Stimulated activated CD8-positive, alpha-beta memory T cell treated with anti-CD3 and anti-CD28 coated beads, Interleukin-12 subunit alpha, Interleukin-12 subunit beta, amount 100 ng/mL, for 24 hours (primary cell): ENCODE measurements at regions not wholly inside any gene's neighbourhood (a gene's known extent, or its start where the extent isn't known, plus 50 kb on each side); places are given as distances from the start of the nearest gene placed in this dataset.

ENCODE experiments used
- DNase-seq: peaks from one replicate; pipeline ENCODE4 v3.0.0-alpha.2; 2020; ENCODE audit errors: extremely low read depth

DNA sequence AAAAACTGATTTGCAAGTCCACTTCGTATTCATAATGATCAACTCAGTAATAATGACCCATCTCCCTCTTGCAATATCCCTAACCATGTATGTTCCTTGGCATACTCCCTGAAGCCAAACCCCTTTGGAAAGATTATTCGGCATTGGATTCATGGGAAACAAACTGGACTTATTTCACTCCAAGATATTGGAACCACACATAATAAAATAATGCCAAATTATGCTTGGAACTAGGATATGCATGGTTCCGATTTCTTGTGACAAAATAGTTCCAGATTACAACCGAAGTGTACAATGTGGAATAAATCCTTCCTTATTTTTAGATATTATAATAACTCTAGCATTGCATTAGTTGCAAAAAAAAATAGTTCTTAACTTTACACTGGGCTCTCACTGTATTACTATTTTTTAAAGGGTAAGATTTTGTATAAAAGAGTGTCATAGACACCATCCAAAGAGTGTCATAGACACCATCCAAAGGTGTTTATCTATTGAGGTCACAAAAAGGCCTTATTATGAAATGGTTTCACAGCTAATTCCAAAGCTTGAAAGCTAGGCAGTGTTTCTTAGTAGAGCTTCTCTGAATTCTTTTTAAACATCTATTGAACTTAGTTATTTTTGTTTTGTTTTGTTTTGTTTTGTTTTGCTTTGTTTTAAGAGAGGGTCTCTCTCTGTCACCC lies 410.9 kb upstream of the JARID2 start:
- no peak for DNase-seq

GRCh38 chr6:14837435-14837834 lies 408.4 kb upstream of the JARID2 start:
- DNase-seq: no peak

GRCh38 chr6:14838133-14838583 lies 407.7 kb upstream of the JARID2 start:
- no peak for DNase-seq

GRCh38 chr6:14841901-14842421 lies 403.9 kb upstream of the JARID2 start:
- no peak for DNase-seq

GRCh38 chr6:14844411-14844810 lies 401.5 kb upstream of the JARID2 start:
- DNase-seq: no peak

GRCh38 chr6:14848019-14848418 lies 397.9 kb upstream of the JARID2 start:
- DNase-seq: no peak

GRCh38 chr6:14849185-14849584 lies 396.7 kb upstream of the JARID2 start:
- no peak for DNase-seq

DNA sequence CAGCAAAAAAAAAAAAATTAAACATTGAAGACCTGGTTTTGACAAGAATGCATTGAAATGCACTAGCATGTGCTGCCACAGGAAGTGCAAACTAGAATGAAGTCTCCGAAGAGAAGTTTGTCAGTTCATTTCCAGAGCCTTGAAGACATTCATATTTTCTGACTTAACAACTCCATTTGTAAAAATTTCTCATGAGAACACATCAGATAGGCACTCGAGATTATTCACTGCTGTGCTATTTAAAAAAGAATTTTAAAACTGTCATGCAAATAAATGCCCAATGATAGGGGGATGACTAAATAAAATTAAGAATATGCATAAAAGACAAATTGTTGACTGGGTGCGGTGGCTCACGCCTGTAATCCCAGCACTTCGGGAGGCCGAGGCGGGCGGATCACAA lies 394.6 kb upstream of the JARID2 start:
- DNase-seq: no peak

- DNase-seq: no peak
Observed at GRCh38 chr6:14852375-14852774, 393.5 kb upstream of the JARID2 start.

DNA sequence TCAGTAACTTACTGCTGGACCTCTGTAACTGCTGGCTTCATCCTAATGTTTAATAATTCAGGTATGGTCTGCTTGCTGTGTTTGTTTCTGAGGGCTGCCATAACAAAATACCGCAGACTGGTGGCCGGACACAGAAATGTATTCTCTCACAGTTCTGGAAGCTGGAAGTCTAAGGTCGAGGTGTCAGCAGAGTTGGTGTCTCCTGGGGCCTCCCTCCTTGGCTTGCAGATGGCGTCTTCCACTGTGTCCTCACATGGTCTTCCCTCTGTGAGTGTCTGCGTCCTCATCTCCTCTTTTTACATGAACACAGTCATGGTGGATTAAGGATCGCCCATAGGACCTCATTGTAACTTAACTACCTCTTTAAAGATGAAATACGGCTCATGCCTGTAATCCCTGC lies 389.7 kb upstream of the JARID2 start:
- DNase-seq: no peak

DNA sequence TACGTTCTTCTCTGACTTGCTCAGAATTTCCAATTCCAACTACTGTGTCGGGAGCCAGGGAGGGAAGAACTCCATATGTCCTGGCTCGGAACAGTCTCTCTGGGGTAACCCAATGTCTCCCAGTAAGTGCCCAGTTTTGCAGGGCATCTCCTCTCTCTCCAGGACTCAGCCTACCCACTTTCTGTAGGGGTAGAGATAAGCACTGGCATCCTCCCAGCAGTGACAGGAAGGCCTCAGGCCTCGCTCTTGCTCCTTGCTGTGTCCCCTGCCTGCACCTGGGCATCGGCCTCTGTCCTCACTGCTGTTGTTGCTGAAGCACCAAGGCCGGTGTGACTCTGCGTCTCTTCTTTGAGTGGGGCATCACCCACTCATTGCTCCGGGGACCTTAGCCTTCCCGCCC lies 388.9 kb upstream of the JARID2 start:
- DNase-seq: no peak

GRCh38 chr6:14857501-14857900 lies 388.4 kb upstream of the JARID2 start:
- peak; percentile 62 for DNase-seq

GRCh38 chr6:14858808-14859207 lies 387.1 kb upstream of the JARID2 start:
- DNase-seq: no peak

- no peak for DNase-seq
Observed at GRCh38 chr6:14860774-14861173, 385.1 kb upstream of the JARID2 start.

- DNase-seq: no peak
Observed at GRCh38 chr6:14861491-14861943, 384.4 kb upstream of the JARID2 start.

DNA sequence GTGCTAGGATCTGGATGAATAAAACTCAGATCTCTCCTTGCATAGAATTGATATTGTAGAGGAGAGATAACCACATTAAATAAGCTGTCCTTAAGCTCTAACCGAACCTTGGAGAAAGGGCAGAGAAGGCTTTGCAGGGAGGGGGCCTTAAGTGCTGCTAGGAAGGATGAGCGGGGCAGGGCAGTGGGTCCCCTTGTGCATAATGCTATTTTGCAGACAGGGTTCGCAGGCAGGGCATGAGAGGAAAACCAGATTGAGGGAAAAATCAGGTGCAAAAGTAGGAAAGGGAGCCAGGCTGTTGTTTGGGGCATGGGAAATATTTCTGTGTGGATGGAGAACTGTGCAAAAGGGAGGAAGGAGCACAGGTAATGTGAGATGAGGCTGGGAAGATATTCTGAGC lies 383.0 kb upstream of the JARID2 start:
- DNase-seq: no peak

DNA sequence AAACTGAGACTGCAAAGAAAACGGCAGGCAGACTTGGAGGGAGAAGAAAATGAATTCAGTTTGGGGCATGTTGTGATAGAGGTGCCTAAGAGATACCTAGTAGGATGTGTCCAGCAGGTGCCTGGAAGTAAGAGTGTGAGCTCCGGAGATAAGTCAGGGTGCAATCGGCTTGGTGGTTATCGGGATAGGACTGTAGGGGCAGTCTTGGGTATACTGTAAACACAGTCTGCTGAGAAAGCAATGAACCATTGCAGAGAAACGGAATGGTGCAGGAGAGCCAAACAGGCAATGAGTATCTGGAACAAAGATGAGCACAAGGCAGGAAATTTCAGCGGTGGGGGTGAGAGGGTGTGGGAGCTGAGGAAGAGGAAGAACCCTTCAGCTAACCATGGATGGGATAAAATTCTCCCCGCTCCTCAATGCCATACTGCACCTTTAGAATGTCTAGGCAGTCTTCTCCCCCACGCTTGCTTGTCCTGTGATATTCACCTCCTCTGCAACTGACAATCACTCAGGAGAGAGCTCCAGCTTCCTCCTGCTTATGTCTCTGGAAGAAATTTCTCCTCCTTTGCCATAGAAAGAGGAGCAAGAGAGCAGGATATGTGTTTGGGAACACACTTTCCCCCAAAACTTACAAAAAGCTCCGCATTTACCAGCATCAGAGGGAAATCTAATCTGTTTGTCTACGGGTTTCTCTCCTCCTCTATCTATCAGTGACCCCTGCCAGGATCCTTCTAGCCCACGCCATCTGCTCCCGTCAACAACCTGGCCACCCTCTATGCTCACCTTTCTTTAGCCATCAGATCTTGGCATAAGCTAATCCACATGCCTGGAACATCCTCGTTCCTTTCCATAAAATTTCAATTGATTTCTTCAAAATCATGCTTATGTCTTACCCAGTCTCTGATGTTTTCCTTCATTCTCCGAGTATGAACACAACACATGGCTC lies 381.7 kb upstream of the JARID2 start:
- no peak for DNase-seq

DNA sequence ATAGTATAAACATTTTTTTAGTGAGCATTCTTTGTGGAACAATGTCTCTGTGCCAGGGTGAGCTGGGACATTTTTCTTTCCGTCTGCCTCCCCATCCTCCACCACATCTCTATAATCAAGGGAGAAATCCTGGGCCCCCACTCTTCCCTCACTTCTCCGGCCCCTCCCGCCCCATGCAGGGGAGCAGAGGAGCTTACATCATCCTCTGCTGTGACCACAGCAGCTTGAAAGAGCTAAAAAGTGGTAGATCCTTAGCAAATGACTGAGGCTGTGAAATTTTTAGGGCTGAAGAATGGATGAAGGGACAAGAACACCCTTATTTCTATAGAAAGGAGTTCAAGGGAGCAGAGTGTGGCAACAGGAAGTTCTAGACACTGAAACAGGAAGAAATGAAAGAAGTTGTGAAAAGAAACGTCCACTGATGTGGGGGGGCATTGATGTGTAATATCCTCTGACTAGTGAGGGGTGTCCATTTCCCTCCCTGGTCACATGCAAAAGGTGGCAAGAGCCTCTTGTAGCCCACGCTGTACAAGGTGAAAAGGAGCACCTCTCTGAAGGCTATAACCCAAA lies 380.3 kb upstream of the JARID2 start:
- DNase-seq: no peak

- DNase-seq: no peak
Observed at GRCh38 chr6:14867802-14868201, 378.1 kb upstream of the JARID2 start.

GRCh38 chr6:14871221-14871620 lies 374.6 kb upstream of the JARID2 start:
- no peak for DNase-seq

GRCh38 chr6:14873101-14873500 lies 372.8 kb upstream of the JARID2 start:
- DNase-seq: no peak

DNA sequence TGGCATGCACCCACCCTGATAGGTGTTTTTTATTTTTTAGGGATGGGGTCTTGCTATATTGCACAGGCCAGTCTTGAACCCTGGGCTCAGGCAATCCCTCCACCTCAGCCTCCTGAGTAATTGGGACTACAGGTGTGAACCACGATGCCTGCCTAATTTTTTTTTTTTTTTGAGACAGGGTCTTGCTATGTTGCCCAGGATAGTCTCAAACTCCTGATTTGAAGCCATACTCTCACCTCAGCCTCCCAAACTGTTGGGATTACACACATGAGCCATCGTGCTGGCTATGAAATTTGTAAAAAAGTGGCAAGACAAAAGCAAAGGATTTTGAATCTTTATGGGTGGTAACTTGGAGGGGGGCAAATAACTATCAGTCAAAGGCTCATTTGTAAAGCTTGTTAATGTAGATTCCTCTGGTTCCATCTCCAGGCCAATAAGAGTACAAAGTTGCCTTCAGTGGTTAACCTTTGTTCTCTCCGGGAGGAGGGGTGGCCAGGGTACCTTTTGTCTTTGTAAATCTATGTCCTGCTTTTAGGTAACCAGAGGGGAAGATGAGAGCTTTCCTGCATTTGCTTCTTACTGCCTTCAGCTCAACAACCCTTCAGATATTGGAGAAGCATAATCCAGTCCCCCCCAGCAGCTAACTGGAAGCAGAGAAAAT lies 372.0 kb upstream of the JARID2 start:
- no peak for DNase-seq
